K562 (cell line): ENCODE measurements at regions not wholly inside any gene's neighbourhood (a gene's known extent, or its start where the extent isn't known, plus 50 kb on each side); places are given as distances from the start of the nearest gene placed in this dataset.

Experiments used
- ELK3 ChIP-seq: fragments of 450-650 bp; formaldehyde crosslinking; IDR thresholded peaks from 2 replicates; pipeline ENCODE4 v1.4.0; 2020; ENCODE audit warnings: mild to moderate bottlenecking
- EP400 ChIP-seq: fragments of 450-650 bp; IDR thresholded peaks from 2 replicates; pipeline ENCODE4 v1.6.1; 2017; ENCODE audit warnings: antibody characterized with exemption, mild to moderate bottlenecking, moderate library complexity
- KAT8 ChIP-seq: fragments of 450-650 bp; IDR thresholded peaks from 2 replicates; pipeline ENCODE4 v1.6.1; 2016; ENCODE audit warnings: low read depth, mild to moderate bottlenecking
- MYBL2 ChIP-seq, 2 experiments: fragments of 450-650 bp in 1 of 2; sonication (generic) in 1 of 2; formaldehyde crosslinking in 1 of 2; IDR thresholded peaks; 2 replicates each; pipeline versions ENCODE4 v1.6.1 to v1.8.1; 2017 to 2022; ENCODE audit warnings: borderline replicate concordance in 1 of 2, inconsistent platforms in 1 of 2, low read depth in 1 of 2, mild to moderate bottlenecking in 1 of 2, missing genetic modification reagents in 1 of 2, moderate library complexity in 1 of 2
- NFE2L1 ChIP-seq: fragments of 450-650 bp; IDR thresholded peaks from 2 replicates; pipeline ENCODE4 v1.6.1; 2016; ENCODE audit warnings: missing genetic modification characterization, low read depth, mild to moderate bottlenecking, missing compliant biosample characterization, moderate library complexity, borderline replicate concordance
- PRPF4 ChIP-seq: fragments of 200-400 bp; formaldehyde crosslinking; IDR thresholded peaks from one replicate; pipeline ENCODE4 v1.6.1; 2017; ENCODE audit warnings: low read length, low read depth, mild to moderate bottlenecking; ENCODE audit not compliant: insufficient read depth, poor library complexity, severe bottlenecking
- SOX6 ChIP-seq: fragments of 450-650 bp; IDR thresholded peaks from 2 replicates; pipeline ENCODE4 v1.6.1; 2014; ENCODE audit warnings: mild to moderate bottlenecking
- TARDBP ChIP-seq: fragments of 450-650 bp; IDR thresholded peaks from 2 replicates; pipeline ENCODE4 v1.6.1; 2016
- ZBTB12 ChIP-seq: fragments of 250-450 bp; sonication (Bioruptor Pico); IDR thresholded peaks from 2 replicates; pipeline ENCODE4 v1.4.0; 2020
- ZNF644 ChIP-seq: fragments of 200-800 bp; sonication (Bioruptor generic); IDR thresholded peaks from 2 replicates; pipeline ENCODE4 v1.6.1; 2016; ENCODE audit warnings: low read depth, missing genetic modification characterization, missing compliant biosample characterization
- ZSCAN29 ChIP-seq: fragments of 450-650 bp; IDR thresholded peaks from 2 replicates; pipeline ENCODE4 v1.6.1; 2017
- ZZZ3 ChIP-seq: fragments of 450-650 bp; IDR thresholded peaks from 2 replicates; pipeline ENCODE4 v1.6.1; 2016; ENCODE audit warnings: antibody characterized with exemption, mild to moderate bottlenecking, moderate library complexity
- TF ChIP-seq, protein P1 (sequence below): fragments of 450-650 bp; formaldehyde crosslinking; IDR thresholded peaks from 2 replicates; pipeline ENCODE4 v1.4.0; 2020; ENCODE audit warnings: mild to moderate bottlenecking, moderate library complexity

DNA sequence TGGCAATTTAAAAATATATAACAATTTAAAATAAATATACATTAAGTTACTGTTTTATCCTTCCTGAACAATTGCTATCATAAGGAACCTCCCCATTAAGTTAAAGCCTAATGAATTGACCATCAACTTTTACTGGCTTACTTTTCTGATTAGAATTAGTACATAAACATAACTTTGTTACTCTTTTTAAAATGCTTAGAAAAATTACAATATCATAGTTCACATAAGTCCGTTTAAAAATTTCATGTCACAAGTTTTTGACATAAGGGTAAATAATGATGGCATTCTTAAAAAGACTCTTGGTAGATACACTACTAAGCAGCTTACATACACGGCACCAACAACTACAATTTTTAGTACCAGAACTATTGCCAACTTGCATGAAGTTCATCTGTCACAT lies 1308.6 kb downstream of the FSCB start (continued):
- TF ChIP-seq MYBL2 (IDR thresholded peaks at IDR 0.05; ENCODE audit: low read depth) (no peak), MYBL2 (CRISPR knock-in tag; IDR thresholded peaks at IDR 0.05; ENCODE audit: borderline replicate concordance) (no peak), ZNF644 (no peak), ZBTB12 (CRISPR knock-in tag) (no peak), ZZZ3 (no peak), NFE2L1 (tag) (no peak), EP400 (no peak), ELK3 (no peak), TARDBP (no peak), ZSCAN29 (no peak), PRPF4 (no peak), SOX6 (no peak), KAT8 (no peak)
- TF ChIP-seq, protein P1, sequence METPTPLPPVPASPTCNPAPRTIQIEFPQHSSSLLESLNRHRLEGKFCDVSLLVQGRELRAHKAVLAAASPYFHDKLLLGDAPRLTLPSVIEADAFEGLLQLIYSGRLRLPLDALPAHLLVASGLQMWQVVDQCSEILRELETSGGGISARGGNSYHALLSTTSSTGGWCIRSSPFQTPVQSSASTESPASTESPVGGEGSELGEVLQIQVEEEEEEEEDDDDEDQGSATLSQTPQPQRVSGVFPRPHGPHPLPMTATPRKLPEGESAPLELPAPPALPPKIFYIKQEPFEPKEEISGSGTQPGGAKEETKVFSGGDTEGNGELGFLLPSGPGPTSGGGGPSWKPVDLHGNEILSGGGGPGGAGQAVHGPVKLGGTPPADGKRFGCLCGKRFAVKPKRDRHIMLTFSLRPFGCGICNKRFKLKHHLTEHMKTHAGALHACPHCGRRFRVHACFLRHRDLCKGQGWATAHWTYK: no peak
